Esophagus muscularis mucosa (tissue), 4 donors: ENCODE measurements at regions not wholly inside any gene's neighbourhood (a gene's known extent, or its start where the extent isn't known, plus 50 kb on each side); places are given as distances from the start of the nearest gene placed in this dataset.

ENCODE experiments used
- DNase-seq: peaks from one replicate; pipeline ENCODE4 v3.0.0-alpha.2; 2017; ENCODE audit errors: extremely low spot score
- H3K27ac ChIP-seq, 4 donors: fragments of 200-600 bp; sonication (generic); replicated peaks in 1 of 4; 1 replicate in 3 of 4; 2 replicates in 1 of 4; pipeline ENCODE4 v1.5.1; 2016 to 2019; ENCODE audit warnings: mild to moderate bottlenecking in 1 of 4
- H3K27me3 ChIP-seq, 4 donors: fragments of 200-600 bp; sonication (generic); one replicate each; pipeline versions ENCODE4 v1.5.1 to v1.6.0; 2016 to 2019
- H3K36me3 ChIP-seq, 4 donors: fragments of 200-600 bp; sonication (generic); one replicate each; pipeline ENCODE4 v1.5.1; 2016 to 2019
- H3K4me1 ChIP-seq, 4 donors: fragments of 200-600 bp; sonication (generic); one replicate each; pipeline ENCODE4 v1.5.1; 2016 to 2019
- H3K4me3 ChIP-seq, 4 donors: fragments of 200-600 bp; sonication (generic); 1 replicate in 2 of 4; 2 replicates in 2 of 4; pipeline ENCODE4 v1.5.1; 2016 to 2019; ENCODE audit warnings: mild to moderate bottlenecking in 4 of 4, moderate library complexity in 1 of 4
- H3K9me3 ChIP-seq, 4 donors: fragments of 200-600 bp; sonication (generic); 1 replicate in 3 of 4; 2 replicates in 1 of 4; pipeline ENCODE4 v1.5.1; 2016 to 2019
- CTCF ChIP-seq, 3 experiments: fragments of 200-600 bp in 2 of 3; fragments of 450-650 bp in 1 of 3; sonication (generic) in 2 of 3; IDR thresholded peaks; one replicate each; pipeline ENCODE4 v1.5.1; 2017 to 2019; ENCODE audit warnings: antibody characterized with exemption in 3 of 3, mild to moderate bottlenecking in 2 of 3, moderate library complexity in 1 of 3
- EP300 ChIP-seq: sonication (generic); formaldehyde crosslinking; IDR thresholded peaks from one replicate; pipeline ENCODE4 v1.6.1; 2017; ENCODE audit warnings: antibody characterized with exemption
- POLR2A ChIP-seq: fragments of 450-650 bp; IDR thresholded peaks from one replicate; pipeline ENCODE4 v1.6.1; 2017; ENCODE audit warnings: antibody characterized with exemption, moderate library complexity, mild to moderate bottlenecking, low read depth
- POLR2AphosphoS5 ChIP-seq, 2 donors: sonication (generic); formaldehyde crosslinking; IDR thresholded peaks; one replicate each; pipeline ENCODE4 v1.6.1; 2017; ENCODE audit warnings: antibody characterized with exemption in 2 of 2
- WGBS: methylation state at CpG from one replicate; pipeline ENCODE4 v1.1.5; 2018; 5-methylcytosine and 5-hydroxymethylcytosine counted together
- intact Hi-C: fragments of 100-400 bp; cut with DNase I; formaldehyde crosslinking; loops from one replicate; pipeline ENCODE4 v1.15.1; 2023

GRCh38 chr2:41772697-41773096, 275.1 kb upstream of the PKDCC start:
- 93% methylated on average over 4 of the region's 4 CpGs for WGBS

GRCh38 chr2:41774011-41774605, 273.7 kb upstream of the PKDCC start:
- TF ChIP-seq CTCF (IDR thresholded peaks at IDR 0.05) (no peak), EP300 (no peak), POLR2AphosphoS5 (IDR thresholded peaks at IDR 0.05) (no peak), POLR2A (no peak)
- 80% methylated on average over 3 of the region's 3 CpGs for WGBS
- Histone ChIP-seq H3K4me3 (no peak overlapping the region), H3K27ac (no peak overlapping the region), H3K4me1 (no peaks in the 10 kb centered on the region), H3K9me3 (no peaks in the 10 kb centered on the region), H3K27me3 (no peaks in the 10 kb centered on the region), H3K36me3 (no peaks in the 10 kb centered on the region)
- intact Hi-C loops: no loop called here
- no peak for DNase-seq

More at GRCh38 chr2:41772697-41773096, 275.1 kb upstream of the PKDCC start:
- H3K4me3 ChIP-seq: no peak overlapping the region
- intact Hi-C loops: no loop called here
- H3K36me3 ChIP-seq: no peaks in the 10 kb centered on the region
- no peaks in the 10 kb centered on the region for H3K9me3 ChIP-seq
- DNase-seq: no peak
- no peak overlapping the region for H3K27ac ChIP-seq
- no peaks in the 10 kb centered on the region for H3K27me3 ChIP-seq
- TF ChIP-seq EP300: no peak
- TF ChIP-seq CTCF (IDR thresholded peaks at IDR 0.05): no peak
- no peak for TF ChIP-seq POLR2AphosphoS5 (IDR thresholded peaks at IDR 0.05)
- no peak for TF ChIP-seq POLR2A
- H3K4me1 ChIP-seq: no peaks in the 10 kb centered on the region

GRCh38 chr2:41775366-41776025, 272.3 kb upstream of the PKDCC start:
- Histone ChIP-seq H3K4me3 (no peak overlapping the region), H3K27me3 (no peaks in the 10 kb centered on the region), H3K36me3 (no peaks in the 10 kb centered on the region), H3K4me1 (no peaks in the 10 kb centered on the region), H3K9me3 (no peaks in the 10 kb centered on the region), H3K27ac (no peak overlapping the region)
- TF ChIP-seq CTCF (IDR thresholded peaks at IDR 0.05): no peak
- TF ChIP-seq EP300: no peak
- no peak for TF ChIP-seq POLR2AphosphoS5 (IDR thresholded peaks at IDR 0.05)
- WGBS: 79% methylated on average over 4 of the region's 4 CpGs
- DNase-seq: no peak
- intact Hi-C loops: no loop called here

GRCh38 chr2:41779888-41780287, 267.9 kb upstream of the PKDCC start:
- Histone ChIP-seq H3K36me3 (no peaks in the 10 kb centered on the region), H3K4me1 (peaks cover 0 to 5% (median 0%) of the 10 kb centered on the region in 4 donors), H3K9me3 (no peaks in the 10 kb centered on the region), H3K27me3 (no peaks in the 10 kb centered on the region), H3K4me3 (no peak overlapping the region), H3K27ac (no peak overlapping the region)
- WGBS: 61% methylated on average over 3 of the region's 3 CpGs
- TF ChIP-seq CTCF (IDR thresholded peaks at IDR 0.05) (no peak), EP300 (no peak), POLR2A (no peak)
- intact Hi-C loops: no loop called here
- DNase-seq: no peak
